ENCODE measurements at regions not wholly inside any gene's neighbourhood (a gene's known extent, or its start where the extent isn't known, plus 50 kb on each side); places are given as distances from the start of the nearest gene placed in this dataset.

DNA sequence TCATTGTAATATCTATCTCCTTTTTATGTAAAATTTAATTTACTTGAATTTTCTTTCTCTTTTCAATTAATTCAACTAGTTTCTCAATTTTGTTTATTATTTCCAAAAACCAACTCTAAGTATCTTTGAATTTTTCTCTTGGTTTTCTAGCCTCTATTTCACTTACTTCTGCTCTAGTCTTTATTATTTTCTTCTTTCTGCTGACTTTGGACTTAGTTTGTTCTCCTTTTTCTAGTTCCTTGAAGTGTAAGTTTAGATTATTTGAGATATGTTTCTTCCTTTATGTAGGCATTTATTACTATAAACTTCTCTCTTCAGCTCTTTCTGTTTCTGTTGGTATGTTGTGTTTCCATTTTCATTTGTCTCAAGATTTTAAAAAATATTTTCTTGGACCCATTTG, 70.8 kb downstream of the TNFAIP3 start:
- in situ Hi-C loops (cut with HindIII; ENCODE audit: low pct_unique_long_range_greater_than_20kb, low sequenced_read_pairs), result no loop called here
- Histone ChIP-seq H3K36me3 (ENCODE audit: control insufficient read depth, insufficient read depth, low read length) (no peaks in the 10 kb centered on the region), H3K27ac (ENCODE audit: low read length) (no peak overlapping the region), H3K27me3 (ENCODE audit: control insufficient read depth, insufficient read depth, low read length) (no peaks in the 10 kb centered on the region; the same call in 1 of the 2 replicates), H3K4me3 (ENCODE audit: low read depth in 2 of 2, low read length in 2 of 2) (no peak overlapping the region), H3K4me1 (ENCODE audit: control insufficient read depth, insufficient read depth, low read length) (no peaks in the 10 kb centered on the region), H3K9me3 (ENCODE audit: control insufficient read depth, insufficient read depth, low read depth, low read length) (peaks cover 16% of the 10 kb centered on the region; the same call in 1 of the 2 replicates)
- CTCF ChIA-PET, result no interaction called here
- BruUV-seq (replicated peaks), result no TSS peak
- POLR2A ChIA-PET, result no interaction called here
- ATAC-seq, result no peak
- TF ChIP-seq SIN3A (IDR thresholded peaks at IDR 0.05; ENCODE audit: borderline replicate concordance, insufficient read depth, low read depth, low read length) (no peak), TCF7L2 (IDR thresholded peaks at IDR 0.05; ENCODE audit: low read depth, low read length) (no peak), POLR2AphosphoS5 (IDR thresholded peaks at IDR 0.05; ENCODE audit: low read depth, low read length) (no peak)
- TF ChIP-seq, protein P1, sequence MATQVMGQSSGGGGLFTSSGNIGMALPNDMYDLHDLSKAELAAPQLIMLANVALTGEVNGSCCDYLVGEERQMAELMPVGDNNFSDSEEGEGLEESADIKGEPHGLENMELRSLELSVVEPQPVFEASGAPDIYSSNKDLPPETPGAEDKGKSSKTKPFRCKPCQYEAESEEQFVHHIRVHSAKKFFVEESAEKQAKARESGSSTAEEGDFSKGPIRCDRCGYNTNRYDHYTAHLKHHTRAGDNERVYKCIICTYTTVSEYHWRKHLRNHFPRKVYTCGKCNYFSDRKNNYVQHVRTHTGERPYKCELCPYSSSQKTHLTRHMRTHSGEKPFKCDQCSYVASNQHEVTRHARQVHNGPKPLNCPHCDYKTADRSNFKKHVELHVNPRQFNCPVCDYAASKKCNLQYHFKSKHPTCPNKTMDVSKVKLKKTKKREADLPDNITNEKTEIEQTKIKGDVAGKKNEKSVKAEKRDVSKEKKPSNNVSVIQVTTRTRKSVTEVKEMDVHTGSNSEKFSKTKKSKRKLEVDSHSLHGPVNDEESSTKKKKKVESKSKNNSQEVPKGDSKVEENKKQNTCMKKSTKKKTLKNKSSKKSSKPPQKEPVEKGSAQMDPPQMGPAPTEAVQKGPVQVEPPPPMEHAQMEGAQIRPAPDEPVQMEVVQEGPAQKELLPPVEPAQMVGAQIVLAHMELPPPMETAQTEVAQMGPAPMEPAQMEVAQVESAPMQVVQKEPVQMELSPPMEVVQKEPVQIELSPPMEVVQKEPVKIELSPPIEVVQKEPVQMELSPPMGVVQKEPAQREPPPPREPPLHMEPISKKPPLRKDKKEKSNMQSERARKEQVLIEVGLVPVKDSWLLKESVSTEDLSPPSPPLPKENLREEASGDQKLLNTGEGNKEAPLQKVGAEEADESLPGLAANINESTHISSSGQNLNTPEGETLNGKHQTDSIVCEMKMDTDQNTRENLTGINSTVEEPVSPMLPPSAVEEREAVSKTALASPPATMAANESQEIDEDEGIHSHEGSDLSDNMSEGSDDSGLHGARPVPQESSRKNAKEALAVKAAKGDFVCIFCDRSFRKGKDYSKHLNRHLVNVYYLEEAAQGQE (IDR thresholded peaks at IDR 0.05; ENCODE audit: insufficient read depth in 1 of 2, low read depth in 2 of 2, low read length in 1 of 2), result no peak
- TF ChIP-seq, protein P2, sequence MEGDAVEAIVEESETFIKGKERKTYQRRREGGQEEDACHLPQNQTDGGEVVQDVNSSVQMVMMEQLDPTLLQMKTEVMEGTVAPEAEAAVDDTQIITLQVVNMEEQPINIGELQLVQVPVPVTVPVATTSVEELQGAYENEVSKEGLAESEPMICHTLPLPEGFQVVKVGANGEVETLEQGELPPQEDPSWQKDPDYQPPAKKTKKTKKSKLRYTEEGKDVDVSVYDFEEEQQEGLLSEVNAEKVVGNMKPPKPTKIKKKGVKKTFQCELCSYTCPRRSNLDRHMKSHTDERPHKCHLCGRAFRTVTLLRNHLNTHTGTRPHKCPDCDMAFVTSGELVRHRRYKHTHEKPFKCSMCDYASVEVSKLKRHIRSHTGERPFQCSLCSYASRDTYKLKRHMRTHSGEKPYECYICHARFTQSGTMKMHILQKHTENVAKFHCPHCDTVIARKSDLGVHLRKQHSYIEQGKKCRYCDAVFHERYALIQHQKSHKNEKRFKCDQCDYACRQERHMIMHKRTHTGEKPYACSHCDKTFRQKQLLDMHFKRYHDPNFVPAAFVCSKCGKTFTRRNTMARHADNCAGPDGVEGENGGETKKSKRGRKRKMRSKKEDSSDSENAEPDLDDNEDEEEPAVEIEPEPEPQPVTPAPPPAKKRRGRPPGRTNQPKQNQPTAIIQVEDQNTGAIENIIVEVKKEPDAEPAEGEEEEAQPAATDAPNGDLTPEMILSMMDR (IDR thresholded peaks at IDR 0.05), result no peak
- intact Hi-C loops (cut with micrococcal nuclease; ENCODE audit: unreplicated experiment), result no loop called here
- DNase-seq (ENCODE audit: low read depth, low spot score), result no peak

DNA sequence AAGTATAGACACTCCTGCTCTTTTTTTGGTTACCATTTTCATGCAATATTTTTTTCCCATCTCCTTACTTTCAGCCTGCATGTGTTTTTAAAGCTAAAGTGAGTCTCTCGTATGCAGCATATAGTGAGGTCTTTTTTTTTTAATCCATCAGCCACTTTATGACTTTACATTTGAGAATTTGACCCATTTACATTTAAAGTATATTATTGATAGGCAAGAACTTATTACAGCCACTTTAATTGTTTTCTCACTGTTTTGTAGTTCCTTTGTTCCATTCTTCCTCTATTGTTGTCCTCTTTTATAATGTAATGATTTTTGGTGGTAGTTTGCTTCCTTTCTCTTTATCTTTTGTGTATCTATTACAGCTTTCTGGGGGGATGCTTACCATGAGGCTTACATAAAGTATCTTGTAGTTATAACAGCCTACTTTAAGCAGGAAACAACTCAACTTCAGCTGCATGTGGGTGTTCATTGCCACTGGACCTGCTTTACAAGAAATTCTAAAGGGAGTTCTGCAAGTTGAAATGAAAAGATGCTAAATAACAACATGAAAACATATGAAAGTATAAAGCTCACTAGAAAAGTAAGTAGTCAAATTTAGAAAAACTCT, 71.8 kb downstream of the TNFAIP3 start:
- Histone ChIP-seq H3K4me3 (ENCODE audit: low read depth in 2 of 2, low read length in 2 of 2) (no peak overlapping the region), H3K27me3 (ENCODE audit: control insufficient read depth, insufficient read depth, low read length) (no peaks in the 10 kb centered on the region; the same call in 1 of the 2 replicates), H3K27ac (ENCODE audit: low read length) (no peak overlapping the region), H3K4me1 (ENCODE audit: control insufficient read depth, insufficient read depth, low read length) (no peaks in the 10 kb centered on the region), H3K9me3 (ENCODE audit: control insufficient read depth, insufficient read depth, low read depth, low read length) (peaks cover 16% of the 10 kb centered on the region; the same call in 1 of the 2 replicates), H3K36me3 (ENCODE audit: control insufficient read depth, insufficient read depth, low read length) (no peaks in the 10 kb centered on the region)
- ATAC-seq (no peak), DNase-seq (ENCODE audit: low read depth, low spot score) (no peak)
- POLR2A ChIA-PET, result no interaction called here
- in situ Hi-C loops (cut with HindIII; ENCODE audit: low pct_unique_long_range_greater_than_20kb, low sequenced_read_pairs), result no loop called here
- BruUV-seq (replicated peaks), result no TSS peak
- intact Hi-C loops (cut with micrococcal nuclease; ENCODE audit: unreplicated experiment), result no loop called here
- CTCF ChIA-PET, result interaction anchor here (0.7 kb wide), 1 partner anchor 213 kb away, joined by 4 read pairs; no protein-coding TSS in a partner anchor
- TF ChIP-seq, protein P2 (IDR thresholded peaks at IDR 0.05), result no peak
- no peak for TF ChIP-seq POLR2AphosphoS5 (IDR thresholded peaks at IDR 0.05; ENCODE audit: low read depth, low read length)
- TF ChIP-seq, protein P1 (IDR thresholded peaks at IDR 0.05; ENCODE audit: insufficient read depth in 1 of 2, low read depth in 2 of 2, low read length in 1 of 2), result no peak
- no peak for TF ChIP-seq SIN3A (IDR thresholded peaks at IDR 0.05; ENCODE audit: borderline replicate concordance, insufficient read depth, low read depth, low read length)
- no peak for TF ChIP-seq TCF7L2 (IDR thresholded peaks at IDR 0.05; ENCODE audit: low read depth, low read length)

All from Panc1 (cell line).